Skeletal muscle cell (primary cell): ENCODE measurements at regions not wholly inside any gene's neighbourhood (a gene's known extent, or its start where the extent isn't known, plus 50 kb on each side); places are given as distances from the start of the nearest gene placed in this dataset.
"Not testable (repeated sequence)": the region's sequence is repeated elsewhere in the genome, so short reads cannot be mapped to it uniquely, and the experiment has no call there.

Experiments used
- DNase-seq: peaks from one replicate; pipeline ENCODE4 v3.0.0-alpha.2; 2010; ENCODE audit warnings: low read depth
- H3K4me3 ChIP-seq: 2 replicates; pipeline ENCODE4 v1.5.1; 2011; ENCODE audit warnings: low read depth, mild to moderate bottlenecking, control low read depth, low read length, moderate library complexity

DNA sequence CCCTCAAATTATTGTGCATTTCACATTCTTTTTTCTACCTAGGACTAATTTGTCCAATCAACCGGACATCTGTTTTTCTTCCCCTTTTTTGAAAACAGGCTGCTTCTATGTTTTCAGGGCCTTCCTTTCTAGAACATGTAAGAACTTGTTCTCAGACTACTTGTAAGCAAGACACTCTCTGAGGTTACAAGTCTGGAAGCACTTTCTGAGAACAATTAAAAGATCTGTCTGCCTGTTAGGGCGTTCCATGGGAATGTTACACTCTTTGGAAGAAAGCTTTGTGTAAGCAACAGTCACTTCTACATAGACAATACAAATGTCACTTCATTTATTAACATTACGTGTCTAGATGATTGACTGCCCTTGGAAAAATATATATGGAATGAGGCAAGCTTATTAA, 50.9 kb upstream of the HSPB3 start:
- no peak for DNase-seq
- H3K4me3 ChIP-seq: no peak overlapping the region

DNA sequence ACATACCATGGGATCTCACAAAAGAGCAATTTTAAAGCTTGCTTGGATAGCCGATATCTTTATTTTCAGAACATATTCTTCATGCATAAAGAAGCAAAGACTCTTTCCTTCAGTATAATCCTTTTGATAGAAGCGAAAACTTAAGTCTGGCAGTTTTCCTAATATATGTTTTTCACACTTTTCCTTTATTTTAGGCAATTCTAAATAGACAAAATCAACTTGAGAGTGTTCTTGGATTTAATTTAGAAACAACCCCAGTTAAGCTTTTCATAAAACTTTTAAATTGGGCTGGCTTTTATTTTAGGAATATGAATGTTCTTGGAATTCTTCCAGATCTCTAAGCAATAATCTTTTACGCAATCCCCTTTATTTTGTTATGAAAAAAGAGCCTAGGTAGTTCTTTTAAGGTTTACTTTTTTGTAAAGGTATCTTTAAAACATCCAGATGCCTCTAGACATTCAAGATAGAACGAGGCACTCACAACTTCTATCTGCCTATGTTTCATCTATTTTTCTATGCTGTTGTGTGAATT, 51.5 kb upstream of the HSPB3 start:
- DNase-seq: no peak
- H3K4me3 ChIP-seq: no peak overlapping the region

DNA sequence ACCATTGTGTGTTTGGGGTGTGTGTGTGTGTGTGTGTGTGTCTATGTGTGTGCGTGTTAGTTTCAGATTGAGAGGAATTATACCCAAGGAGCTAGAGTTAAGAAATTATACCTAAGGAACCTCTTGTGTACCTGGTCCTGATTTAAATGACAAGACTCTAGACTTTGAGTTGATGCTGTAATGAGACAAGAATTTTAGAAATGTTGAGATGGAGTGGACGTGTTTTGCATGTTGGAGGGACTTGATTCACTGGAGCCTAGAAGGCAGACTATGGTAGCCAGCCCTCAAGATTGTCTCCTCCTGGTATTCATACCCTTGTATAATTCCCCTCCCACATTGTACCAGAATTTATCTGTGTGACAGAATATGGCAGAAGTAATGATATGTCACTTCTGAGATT, 52.4 kb upstream of the HSPB3 start:
- DNase-seq: no peak
- no peak overlapping the region for H3K4me3 ChIP-seq

DNA sequence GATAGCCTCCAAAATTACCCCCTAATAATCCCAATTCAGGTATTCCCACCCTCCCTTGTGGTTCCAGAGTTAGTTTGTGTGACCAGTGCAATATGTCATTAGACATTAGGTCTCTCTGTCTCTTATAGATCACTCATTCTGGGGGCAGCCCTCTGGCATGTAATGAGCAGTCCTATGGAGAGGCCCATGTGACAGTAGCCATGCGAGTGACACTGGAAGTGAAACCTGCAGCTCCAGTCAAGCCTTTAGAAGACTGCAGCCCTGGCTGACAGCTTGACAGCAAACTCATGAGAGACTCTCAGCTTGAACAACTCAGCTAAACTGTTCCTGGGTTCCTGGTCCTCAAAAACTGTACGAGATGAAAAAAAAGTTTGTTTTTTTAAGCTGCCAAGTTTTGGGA, 54.0 kb upstream of the HSPB3 start:
- H3K4me3 ChIP-seq: no peak overlapping the region
- no peak for DNase-seq

DNA sequence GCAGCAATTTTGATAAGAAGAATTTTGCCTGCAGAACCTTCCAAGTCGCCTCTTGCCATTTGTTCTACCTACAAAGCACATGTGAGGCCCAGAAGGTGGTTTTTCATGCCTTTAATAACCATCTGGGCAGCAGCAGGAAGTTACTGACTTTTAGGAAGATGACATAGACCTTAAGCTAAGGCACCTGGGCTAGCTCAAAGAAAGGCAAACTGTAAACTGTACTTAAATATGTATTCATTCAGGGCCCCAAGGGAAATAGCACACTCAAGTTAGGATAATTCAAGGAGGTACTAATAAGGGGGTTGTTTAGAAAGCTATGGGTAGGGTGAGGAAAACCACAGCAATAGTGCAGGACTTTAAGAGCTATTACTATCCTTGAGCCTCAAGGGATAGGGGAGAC, 57.3 kb upstream of the HSPB3 start:
- DNase-seq: no peak
- no peak overlapping the region for H3K4me3 ChIP-seq

DNA sequence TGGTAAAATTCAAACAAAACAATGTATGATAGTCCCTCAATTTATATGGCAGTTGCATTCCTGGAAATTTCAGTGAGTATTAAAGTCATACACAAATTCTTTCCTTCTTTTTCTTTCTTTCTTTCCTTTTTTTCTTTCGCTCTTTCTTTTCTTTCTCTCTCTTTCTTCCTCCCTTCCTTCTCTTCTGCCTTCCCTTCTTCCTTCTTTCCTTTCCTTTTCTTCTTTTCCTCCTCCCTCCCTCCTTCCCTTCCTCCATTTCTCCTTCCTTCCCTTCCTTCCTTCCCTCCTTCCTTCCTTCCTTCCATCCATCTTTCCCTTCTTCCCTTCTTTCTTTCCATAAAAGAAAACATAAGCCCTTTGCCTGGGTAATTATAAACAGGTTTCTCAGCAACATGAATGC, 58.1 kb upstream of the HSPB3 start:
- DNase-seq: no peak
- no peak overlapping the region for H3K4me3 ChIP-seq

DNA sequence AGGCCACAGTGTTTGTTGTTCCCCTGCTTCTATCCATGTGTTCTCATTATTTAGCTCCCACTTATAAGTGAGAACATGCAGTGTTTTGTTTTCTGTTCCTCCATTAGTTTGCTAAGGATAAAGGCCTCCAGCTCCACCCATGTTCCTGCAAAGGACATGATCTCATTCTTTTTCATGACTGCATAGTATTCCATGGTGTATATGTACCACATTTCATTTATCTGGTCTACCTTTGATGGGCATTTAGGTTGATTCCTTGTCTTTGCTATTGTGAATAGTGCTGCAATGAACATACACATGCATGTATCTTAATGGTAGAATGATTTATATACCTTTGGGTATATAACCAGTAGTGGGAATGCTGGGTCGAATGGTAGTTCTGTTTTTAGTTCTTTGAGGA, 62.5 kb upstream of the HSPB3 start:
- not testable (repeated sequence) for H3K4me3 ChIP-seq, DNase-seq

DNA sequence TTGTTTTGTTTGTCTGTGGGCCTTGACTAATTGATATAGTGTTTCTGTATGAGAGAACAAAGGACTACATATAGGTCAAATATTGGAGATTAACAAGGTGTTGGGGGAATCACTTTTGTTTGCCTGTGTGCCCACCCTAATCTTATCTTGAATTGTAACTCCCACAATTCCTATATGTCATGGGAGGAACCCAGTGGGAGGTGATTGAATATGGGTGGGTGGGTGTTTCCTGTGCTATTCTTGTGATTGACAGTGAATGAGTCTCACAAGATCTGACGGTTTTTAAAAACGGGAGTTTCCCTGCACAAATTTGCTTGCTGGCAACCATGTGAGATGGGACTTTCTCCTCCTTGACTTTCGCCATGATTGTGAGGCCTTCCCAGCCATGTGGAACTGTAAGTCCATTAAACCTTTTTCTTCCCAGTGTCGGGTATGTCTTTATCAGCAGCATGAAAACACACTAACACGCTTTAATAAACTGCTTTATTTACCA, 64.9 kb upstream of the HSPB3 start:
- no peak overlapping the region for H3K4me3 ChIP-seq
- no peak for DNase-seq

DNA sequence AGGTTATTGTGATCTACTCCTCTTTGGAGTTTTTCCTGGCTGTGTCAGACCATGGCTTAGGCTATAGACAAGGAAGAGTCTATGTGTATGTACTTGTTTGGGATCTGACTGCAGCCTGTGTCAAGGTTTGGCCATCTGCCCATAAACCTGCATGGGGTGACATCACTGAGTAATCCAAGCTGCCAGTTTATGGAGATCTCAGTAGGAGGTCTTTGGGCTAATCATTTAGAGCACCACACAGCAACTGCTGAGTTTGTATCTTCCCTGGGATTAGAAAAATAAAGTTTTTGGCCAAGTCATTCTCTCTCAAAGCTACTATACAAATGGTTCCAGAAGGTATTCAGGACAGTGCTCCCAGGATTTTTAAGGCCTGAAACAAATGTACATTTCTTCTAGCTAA, 65.5 kb upstream of the HSPB3 start:
- no peak overlapping the region for H3K4me3 ChIP-seq
- DNase-seq: peak; percentile 96

DNA sequence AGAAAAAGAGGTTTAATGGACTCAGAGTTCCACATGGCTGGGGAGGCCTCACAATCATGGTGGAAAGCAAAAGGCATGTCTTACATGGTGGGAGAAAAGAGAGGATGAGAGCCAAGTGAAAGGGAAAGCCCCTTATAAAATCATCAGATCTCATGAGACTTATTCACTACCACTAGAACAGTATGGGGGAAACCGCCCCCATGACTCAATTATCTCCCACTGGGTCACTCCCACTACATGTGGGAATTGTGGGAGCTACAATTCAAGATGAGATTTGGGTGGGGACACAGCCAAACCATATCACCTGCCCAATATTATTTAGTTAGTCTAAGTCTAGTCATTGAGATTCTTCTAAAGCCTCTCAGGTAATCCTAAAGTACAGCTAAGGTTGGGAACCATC, 66.1 kb upstream of the HSPB3 start:
- not testable (repeated sequence) for H3K4me3 ChIP-seq, DNase-seq

DNA sequence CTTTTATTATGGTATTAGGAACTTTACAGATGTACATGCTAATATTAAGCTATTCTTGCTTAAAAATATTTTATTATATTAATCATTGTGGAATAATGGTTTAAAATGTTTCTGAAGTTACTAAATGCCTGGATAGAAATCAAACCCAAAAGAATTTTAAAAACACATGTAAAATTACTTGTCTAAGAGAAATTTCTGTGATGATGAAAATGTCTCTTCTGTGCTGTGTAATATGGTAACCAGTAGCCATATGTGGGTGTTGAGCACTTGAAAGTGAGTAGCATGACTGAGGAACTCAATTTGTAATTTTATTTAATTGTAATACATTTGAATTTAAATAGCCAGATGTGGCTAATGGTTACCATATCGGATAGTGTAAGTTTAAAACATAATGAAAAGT, 66.7 kb upstream of the HSPB3 start:
- H3K4me3 ChIP-seq: no peak overlapping the region
- DNase-seq: no peak

DNA sequence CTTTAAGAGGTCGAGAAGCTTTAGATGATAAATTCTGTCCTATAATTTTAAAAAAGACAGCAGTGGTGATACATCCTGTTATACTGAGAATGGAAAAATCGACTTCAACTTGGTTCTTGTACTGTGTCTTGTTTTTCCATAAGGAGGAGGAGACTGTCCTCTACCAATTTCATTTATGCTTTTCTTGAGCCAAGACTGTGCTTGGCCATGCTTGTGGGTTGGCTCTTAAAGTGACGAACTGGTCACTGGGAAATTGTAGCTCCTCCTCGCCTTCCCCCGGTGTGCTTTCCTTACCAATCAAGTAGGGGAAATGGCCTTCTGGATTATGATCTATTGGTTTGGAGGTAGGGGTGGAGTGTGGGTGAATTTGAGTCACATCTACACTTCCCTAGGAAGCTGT, 67.1 kb upstream of the HSPB3 start:
- no peak overlapping the region for H3K4me3 ChIP-seq
- DNase-seq: no peak

DNA sequence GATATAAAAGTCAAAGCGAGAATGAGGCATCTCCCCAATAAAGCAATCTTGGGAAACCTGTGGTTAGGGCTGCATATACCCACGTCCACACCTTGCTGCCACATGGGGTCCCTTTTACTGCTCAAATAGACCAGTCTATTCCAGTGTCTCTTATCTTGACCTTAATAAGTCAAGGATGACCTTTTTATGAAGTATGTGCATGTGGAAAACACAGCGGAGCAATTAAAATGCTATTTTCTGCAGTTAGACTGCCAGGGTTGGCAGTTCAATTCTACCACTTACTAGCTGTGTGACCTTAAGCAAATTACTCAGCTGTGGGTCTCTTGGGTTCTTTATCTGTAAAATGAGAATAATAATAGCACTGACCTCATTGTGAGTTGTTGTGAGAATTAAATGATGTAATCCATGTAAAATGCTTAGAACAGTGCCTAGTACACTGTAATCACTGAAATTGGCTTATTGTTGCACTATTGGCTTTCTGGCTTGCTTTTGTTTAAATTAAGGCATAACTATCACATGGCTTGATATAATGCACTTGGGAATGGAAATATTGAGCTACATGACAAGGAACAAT, 67.8 kb upstream of the HSPB3 start:
- no peak overlapping the region for H3K4me3 ChIP-seq
- no peak for DNase-seq

DNA sequence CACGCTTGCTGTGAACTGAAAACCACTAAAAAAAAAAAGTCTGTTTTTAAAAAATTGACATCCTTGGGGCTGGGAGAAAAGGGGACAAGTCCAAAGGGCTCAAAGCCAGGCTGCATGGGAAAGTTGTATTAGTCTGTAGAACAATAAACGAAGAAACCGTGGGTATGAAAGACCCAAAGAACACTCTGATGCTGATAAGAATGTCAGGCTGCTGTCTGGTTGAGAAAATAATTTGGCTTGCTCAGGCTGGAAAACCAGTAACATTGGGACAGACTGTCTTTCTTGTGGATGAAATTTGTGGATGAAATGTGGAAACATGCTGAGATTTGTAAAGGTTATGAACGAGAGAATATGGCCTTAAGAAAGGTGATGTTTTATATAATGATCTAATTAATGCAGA, 68.5 kb upstream of the HSPB3 start:
- DNase-seq: no peak
- H3K4me3 ChIP-seq: no peak overlapping the region

DNA sequence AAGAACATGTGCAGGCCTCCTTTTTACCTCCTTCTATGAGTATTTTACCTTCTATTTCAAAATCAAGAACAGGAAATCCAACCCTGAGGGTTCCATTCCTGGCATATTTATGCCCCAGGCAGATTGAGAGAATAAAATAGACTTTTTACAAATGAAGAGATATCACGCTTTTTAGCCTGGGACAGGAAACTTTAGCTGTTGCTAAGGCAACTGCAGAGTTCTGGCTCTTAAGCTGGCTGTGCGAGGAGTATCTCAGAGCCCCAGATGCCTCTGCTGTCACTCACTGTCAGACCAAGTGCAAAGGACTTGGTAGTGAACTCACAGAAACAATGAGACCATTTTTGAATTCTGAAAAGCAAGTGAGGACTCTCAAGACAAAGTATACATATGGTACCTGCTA, 69.5 kb upstream of the HSPB3 start:
- no peak overlapping the region for H3K4me3 ChIP-seq
- DNase-seq: no peak

DNA sequence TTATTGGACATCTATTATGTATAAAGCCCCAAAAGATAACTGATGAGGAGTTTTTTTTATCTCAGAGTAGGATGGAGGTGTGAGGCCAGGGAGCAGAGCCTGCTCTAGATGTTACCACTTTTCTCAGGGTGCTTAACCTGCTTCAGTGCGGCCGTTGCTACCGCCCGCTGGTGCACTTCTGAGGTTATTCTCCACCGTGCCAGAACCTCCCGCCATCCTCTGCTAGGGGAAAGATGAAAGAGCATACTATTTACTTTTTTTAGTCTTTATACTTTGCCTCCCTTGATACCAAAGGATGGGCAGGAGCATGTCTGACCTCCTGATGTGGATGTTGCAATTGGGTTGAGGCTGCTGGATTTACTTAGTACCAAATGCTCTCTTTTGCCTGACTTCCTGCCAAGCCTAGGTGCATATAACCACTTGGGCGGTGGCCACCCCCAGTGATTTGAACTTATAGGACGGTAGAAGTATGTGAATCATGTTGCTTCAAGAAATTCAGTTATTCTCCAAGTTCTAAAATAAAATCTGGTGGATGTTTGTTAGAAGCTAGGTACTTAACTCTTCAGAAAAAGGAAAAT, 71.1 kb upstream of the HSPB3 start:
- H3K4me3 ChIP-seq: no peak overlapping the region
- no peak for DNase-seq

DNA sequence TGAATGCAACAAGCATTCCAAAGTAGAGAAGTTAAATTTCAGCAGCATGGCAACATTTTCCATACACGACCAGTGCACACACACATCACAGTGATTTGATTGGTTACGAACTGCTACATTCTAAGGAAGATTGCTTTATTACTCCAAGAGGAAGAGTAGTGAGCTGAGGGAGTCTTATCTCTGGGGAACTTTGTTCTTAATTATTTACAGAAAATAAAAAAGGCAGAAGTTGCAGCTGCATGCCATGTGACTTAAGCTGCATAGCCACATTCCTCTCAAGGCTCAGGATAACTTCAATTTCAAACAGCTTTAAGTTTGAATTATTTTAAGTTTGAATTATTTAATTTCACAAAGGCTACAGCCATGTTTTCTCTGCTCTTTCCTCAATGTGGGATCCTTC, 71.6 kb upstream of the HSPB3 start:
- DNase-seq: no peak
- H3K4me3 ChIP-seq: no peak overlapping the region

DNA sequence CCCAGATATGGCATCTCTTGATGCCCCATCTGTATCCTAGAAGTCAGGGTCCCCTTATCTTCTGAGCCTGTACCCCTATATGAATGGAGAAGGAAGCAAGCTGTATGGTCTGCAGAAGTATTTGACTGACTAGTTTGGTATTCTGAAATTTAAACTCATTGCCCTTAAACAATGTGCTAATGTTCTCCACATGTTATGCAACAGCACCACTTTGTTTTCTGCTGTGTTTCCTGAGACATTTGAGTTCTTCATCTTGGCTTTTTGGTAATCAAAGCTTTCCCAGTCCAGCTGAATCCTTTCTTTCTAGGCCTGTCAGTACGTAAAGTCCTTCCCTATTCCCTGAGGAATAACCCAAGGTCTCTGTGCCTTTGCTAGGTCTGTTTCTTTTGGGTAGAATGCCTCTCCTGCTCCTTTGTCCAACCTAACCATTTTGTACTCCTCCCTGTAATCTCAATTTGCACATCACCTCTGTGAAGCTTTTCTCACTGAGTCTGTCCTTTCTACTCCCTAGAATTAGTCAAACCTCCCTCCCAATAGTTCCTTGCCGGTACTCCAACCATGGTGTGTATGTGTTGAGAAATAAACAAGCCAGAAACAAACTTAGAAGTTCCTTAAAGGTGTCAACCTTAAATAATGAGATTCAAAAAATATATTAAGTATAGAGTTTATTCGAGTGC, 72.1 kb upstream of the HSPB3 start:
- no peak for DNase-seq
- no peak overlapping the region for H3K4me3 ChIP-seq

DNA sequence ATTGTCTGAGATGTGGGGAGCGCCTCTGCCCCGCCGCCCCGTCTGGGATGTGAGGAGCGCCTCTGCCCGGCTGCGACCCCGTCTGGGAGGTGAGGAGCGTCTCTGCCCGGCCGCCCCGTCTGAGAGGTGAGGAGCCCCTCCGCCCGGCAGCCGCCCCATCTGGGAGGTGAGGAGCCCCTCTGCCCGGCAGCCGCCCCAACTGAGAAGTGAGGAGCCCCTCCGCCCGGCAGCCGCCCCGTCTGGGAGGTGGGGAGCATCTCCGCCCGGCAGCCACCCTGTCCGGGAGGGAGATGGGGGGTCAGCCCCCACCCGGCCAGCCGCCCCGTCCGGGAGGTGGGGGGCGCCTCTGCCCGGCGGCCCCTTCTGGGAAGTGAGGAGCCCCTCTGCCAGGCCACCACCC, 70.9 kb upstream of the ARL15 start:
- not testable (repeated sequence) for DNase-seq, H3K4me3 ChIP-seq

DNA sequence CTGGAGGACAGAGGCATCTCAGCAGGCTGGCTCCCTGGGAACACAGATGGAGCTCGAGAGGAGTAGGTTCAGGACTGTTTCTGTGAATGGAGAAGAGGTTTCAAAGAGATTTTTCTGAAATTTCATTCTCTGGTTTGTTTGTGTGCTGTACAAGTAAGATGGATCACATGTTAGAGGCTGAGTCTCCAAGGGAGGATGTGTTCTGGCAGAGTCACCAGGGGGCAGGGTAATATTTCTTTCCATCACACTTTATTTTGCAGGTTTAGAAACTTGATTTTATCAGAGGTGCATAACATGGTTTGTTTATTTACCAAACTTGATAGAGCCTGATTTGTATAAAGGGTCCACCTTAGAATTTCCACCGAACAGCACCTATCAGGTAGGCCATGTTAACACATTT, 69.2 kb upstream of the ARL15 start:
- no peak for DNase-seq
- no peak overlapping the region for H3K4me3 ChIP-seq

DNA sequence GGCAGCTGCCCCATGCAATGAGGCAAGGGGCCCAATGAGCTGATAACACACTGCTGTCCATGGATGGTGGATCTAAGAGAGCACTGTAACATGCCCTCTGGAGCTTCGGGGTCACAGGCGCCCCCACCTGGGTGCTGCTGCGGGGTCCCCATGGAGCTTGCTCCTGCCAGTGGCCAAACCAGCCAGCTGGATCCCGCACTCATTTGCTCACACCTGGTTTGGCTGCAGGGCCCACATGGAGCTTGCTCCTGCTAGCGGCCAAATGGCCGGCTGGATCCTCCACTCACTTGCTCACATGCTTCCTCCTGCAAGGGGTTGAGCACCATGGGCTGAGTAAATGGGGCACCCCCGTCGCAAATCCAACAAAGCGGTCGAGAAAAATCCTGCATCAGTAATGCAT, 68.3 kb upstream of the ARL15 start:
- H3K4me3 ChIP-seq: no peak overlapping the region
- no peak for DNase-seq
